OCI-LY7 (cell line): ENCODE measurements at regions not wholly inside any gene's neighbourhood (a gene's known extent, or its start where the extent isn't known, plus 50 kb on each side); places are given as distances from the start of the nearest gene placed in this dataset.

Source experiments
- EZH2phosphoT487 ChIP-seq: fragments of 200-600 bp; sonication (generic); IDR thresholded peaks from 2 replicates; pipeline ENCODE4 v1.6.1; 2018; ENCODE audit warnings: low read depth, borderline replicate concordance, mild to moderate bottlenecking, mixed run types, antibody characterized with exemption, low read length, moderate library complexity, mixed read lengths
- TF ChIP-seq, protein P1 (sequence below): fragments of 200-600 bp; sonication (generic); conservative IDR thresholded peaks from 2 replicates; pipeline ENCODE4 v1.5.1; 2014; ENCODE audit warnings: mild to moderate bottlenecking, antibody characterized with exemption, low read length, moderate library complexity, mixed read lengths

DNA sequence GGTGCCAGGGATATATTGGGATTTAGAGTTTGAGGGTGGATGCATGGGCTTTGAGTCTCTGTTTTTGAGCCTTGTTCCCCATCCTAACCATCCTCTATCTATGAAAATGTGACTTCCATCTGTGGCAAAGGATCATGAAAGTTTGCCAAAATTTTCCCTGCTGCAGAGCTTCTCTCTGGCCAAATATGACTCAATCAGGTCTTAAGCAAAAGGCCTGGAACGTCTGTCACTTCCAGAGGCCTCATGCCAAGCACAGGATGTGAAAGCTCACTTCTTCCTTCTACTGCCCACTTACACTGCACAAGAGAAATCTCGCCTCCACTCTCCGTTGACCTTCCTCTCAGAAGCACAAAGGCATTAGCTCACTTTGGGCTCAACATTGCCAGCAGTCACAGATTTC, 696.9 kb upstream of the NRP1 start:
- TF ChIP-seq, protein P1, sequence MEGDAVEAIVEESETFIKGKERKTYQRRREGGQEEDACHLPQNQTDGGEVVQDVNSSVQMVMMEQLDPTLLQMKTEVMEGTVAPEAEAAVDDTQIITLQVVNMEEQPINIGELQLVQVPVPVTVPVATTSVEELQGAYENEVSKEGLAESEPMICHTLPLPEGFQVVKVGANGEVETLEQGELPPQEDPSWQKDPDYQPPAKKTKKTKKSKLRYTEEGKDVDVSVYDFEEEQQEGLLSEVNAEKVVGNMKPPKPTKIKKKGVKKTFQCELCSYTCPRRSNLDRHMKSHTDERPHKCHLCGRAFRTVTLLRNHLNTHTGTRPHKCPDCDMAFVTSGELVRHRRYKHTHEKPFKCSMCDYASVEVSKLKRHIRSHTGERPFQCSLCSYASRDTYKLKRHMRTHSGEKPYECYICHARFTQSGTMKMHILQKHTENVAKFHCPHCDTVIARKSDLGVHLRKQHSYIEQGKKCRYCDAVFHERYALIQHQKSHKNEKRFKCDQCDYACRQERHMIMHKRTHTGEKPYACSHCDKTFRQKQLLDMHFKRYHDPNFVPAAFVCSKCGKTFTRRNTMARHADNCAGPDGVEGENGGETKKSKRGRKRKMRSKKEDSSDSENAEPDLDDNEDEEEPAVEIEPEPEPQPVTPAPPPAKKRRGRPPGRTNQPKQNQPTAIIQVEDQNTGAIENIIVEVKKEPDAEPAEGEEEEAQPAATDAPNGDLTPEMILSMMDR, result no peak
- no peak for TF ChIP-seq EZH2phosphoT487
